GM12872 (cell line): ENCODE measurements at regions not wholly inside any gene's neighbourhood (a gene's known extent, or its start where the extent isn't known, plus 50 kb on each side); places are given as distances from the start of the nearest gene placed in this dataset.

ENCODE experiments used
- TF ChIP-seq, protein P1 (sequence below): IDR thresholded peaks from 3 replicates; pipeline ENCODE4 v1.5.1; 2011; ENCODE audit warnings: low read depth, mild to moderate bottlenecking, low read length, moderate library complexity; ENCODE audit not compliant: insufficient read depth

DNA sequence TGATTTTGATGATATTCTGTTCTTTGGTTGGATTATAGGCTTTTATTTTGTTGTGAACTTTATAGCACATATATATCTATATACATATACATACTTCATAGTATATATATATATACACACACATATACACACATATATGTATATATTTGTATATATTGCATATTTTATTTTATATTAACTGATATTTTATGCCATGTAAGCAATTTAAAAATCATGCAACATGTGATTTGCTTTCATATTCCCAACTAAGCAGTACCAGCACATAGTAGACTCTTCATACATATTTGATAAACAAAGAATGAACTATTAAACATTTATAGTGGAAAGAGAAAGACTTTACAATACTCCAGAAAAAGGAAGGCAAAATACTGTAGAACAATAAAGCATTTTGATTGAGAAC lies 679.2 kb downstream of the TENT5A start:
- TF ChIP-seq, protein P1, sequence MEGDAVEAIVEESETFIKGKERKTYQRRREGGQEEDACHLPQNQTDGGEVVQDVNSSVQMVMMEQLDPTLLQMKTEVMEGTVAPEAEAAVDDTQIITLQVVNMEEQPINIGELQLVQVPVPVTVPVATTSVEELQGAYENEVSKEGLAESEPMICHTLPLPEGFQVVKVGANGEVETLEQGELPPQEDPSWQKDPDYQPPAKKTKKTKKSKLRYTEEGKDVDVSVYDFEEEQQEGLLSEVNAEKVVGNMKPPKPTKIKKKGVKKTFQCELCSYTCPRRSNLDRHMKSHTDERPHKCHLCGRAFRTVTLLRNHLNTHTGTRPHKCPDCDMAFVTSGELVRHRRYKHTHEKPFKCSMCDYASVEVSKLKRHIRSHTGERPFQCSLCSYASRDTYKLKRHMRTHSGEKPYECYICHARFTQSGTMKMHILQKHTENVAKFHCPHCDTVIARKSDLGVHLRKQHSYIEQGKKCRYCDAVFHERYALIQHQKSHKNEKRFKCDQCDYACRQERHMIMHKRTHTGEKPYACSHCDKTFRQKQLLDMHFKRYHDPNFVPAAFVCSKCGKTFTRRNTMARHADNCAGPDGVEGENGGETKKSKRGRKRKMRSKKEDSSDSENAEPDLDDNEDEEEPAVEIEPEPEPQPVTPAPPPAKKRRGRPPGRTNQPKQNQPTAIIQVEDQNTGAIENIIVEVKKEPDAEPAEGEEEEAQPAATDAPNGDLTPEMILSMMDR: no peak

DNA sequence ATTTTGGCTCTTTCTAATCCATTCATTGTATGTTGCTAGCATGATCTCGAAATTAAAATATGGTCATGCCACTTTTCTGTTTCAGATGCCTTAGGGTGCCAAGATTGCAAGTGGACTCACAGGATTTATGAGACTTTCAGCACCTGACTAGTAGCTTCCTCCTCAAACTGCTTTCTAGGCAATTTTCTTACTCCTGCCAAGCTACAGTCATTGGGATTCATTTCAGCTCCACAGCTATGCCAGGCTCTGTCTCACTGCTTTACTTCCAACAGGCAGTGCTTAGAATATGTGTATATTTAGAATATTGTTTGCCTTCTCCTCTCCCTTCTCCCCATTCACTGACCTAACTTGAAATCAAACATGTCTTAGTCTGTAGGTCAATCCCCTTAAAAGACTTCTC lies 681.4 kb downstream of the TENT5A start:
- TF ChIP-seq, protein P1: no peak

DNA sequence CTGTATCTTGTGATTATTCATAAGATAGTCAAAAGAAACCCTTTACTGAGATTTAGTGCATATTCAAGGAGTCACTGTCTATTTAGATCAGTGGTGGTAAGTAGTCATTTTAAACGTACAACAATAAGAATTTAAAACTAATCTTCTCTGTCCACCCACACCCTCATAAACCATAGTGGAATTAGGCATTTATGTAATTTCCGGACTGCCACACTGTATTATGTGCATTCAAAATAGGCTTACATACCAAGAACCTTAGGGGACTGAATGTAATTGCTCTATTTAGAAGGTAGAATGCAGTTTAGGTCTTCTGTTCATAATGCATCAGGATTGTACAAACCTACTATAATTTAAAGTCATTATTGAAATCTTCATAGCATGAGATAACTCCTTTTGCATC lies 685.4 kb downstream of the TENT5A start:
- TF ChIP-seq, protein P1: no peak

DNA sequence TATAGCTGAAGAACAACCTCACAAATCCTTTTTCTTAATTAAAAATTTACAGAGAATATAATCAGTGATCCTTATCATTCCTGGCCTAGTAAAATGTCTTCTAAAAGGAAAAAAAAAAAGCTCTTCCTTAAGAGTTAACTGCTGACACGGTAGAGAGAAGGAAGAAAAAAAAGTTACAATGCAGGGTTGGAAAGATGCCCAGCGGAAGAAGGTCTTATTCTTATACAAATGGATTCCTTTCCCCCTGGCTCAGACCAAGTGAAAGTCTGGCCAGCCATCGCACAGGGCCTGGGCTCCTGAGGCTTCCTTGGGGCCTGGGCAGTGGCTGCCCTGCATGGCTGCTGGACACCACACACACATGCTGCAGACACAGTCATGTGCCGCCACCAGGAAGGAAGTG lies 688.6 kb downstream of the TENT5A start:
- TF ChIP-seq, protein P1: no peak

DNA sequence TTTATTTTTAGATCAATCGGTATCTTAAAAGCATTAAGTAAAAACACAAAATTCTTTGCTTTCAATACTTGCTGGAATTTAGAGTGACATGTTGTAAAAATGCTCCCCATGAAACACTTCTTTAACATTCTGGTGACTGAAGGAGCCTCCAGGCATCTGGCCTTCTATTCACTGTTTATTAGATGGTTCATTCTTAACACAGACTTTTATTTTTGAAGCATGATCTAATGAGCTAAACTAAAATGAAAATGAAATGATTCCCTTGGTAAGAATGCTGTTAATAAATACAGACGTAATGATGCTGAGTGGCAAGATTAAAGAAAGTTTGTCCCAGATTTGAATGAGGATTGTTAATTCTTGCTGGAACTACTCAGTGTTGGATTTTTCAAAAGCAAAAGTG lies 698.4 kb downstream of the TENT5A start:
- TF ChIP-seq, protein P1: no peak

DNA sequence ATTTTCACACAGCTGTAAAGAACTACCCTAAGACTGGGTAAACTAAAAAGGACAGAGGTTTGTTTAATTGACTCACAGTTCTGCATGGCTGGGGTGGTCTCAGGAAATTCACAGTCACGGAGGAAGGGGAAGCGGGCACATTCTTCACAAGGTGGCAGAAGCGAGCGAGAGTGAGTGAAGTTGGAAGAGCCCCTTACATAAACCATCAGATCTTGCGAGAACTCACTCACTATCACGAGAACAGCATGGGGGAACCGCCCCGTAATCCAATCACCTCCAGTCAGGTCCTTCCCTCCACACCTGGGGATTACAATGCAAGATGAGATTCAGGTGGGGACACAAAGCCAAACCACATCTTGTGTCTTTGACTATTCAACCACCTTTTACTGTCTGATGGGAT lies 700.5 kb downstream of the TENT5A start:
- TF ChIP-seq, protein P1: no peak

DNA sequence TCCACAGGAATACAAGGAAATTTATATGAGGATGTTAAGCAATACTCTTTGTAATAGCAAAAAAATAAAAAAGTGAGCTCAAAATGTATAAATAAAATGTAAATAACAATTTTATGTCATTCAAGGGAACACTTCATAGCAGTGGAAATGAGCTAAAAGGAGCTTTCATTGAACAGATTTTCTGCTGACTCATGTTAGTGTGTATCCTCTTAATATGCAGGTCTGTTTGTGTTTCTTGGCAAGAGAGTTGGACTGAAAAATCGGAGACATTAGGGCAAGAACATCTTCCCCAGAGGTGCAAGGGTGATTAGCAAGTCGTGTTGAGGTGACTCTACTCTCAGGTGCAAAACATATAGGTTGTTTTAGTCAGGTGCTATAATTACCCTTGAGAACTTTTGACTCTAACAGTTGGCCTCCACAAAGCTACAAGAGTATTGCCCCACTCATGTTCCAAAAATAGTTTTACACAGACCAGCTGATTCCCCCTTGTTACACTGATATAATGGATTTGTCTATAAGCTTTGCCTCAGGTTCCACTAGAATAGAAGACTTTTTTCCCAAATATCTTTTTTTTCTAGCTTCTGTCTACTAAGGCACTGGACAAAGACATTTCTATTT lies 702.9 kb downstream of the TENT5A start:
- TF ChIP-seq, protein P1: no peak
